GM12878 (cell line): ENCODE measurements at regions not wholly inside any gene's neighbourhood (a gene's known extent, or its start where the extent isn't known, plus 50 kb on each side); places are given as distances from the start of the nearest gene placed in this dataset.

Experiments
- BRCA1 ChIP-seq: IDR thresholded peaks from 2 replicates; pipeline ENCODE4 v1.6.1; 2011; ENCODE audit warnings: low read depth, low read length, improper control_type of control experiment
- E4F1 ChIP-seq: fragments of 450-650 bp; IDR thresholded peaks from 2 replicates; pipeline ENCODE4 v1.6.1; 2018; ENCODE audit warnings: borderline replicate concordance, mild to moderate bottlenecking; ENCODE audit not compliant: partially characterized antibody
- EZH2 ChIP-seq: IDR thresholded peaks from 2 replicates; pipeline ENCODE4 v1.6.1; 2012; ENCODE audit warnings: low read depth, mild to moderate bottlenecking, control low read depth, inconsistent platforms, low read length, borderline replicate concordance; ENCODE audit not compliant: control insufficient read depth
- NFXL1 ChIP-seq: fragments of 450-650 bp; IDR thresholded peaks from 2 replicates; pipeline ENCODE4 v1.6.1; 2017; ENCODE audit warnings: antibody characterized with exemption, mild to moderate bottlenecking, borderline replicate concordance
- NFYB ChIP-seq: IDR thresholded peaks from 2 replicates; pipeline ENCODE4 v1.6.1; 2011; ENCODE audit warnings: low read depth, mild to moderate bottlenecking, low read length, improper control_type of control experiment, moderate library complexity; ENCODE audit not compliant: insufficient read depth
- RAD21 ChIP-seq: IDR thresholded peaks from 2 replicates; pipeline ENCODE4 v1.6.1; 2011; ENCODE audit warnings: mild to moderate bottlenecking, low read depth, low read length, moderate library complexity; ENCODE audit not compliant: insufficient read depth
- SMAD1 ChIP-seq: fragments of 450-650 bp; IDR thresholded peaks from 2 replicates; pipeline ENCODE4 v1.6.1; 2018; ENCODE audit warnings: mild to moderate bottlenecking, low read depth; ENCODE audit not compliant: partially characterized antibody
- TARDBP ChIP-seq: IDR thresholded peaks from 2 replicates; pipeline ENCODE4 v1.6.1; 2016; ENCODE audit warnings: borderline replicate concordance
- TCF12 ChIP-seq: IDR thresholded peaks from 2 replicates; pipeline ENCODE4 v1.6.1; 2011; ENCODE audit warnings: low read depth, mild to moderate bottlenecking, low read length
- ZBTB40 ChIP-seq: fragments of 450-650 bp; IDR thresholded peaks from 2 replicates; pipeline ENCODE4 v1.6.1; 2016; ENCODE audit warnings: mild to moderate bottlenecking, moderate library complexity, borderline replicate concordance
- ZNF207 ChIP-seq: fragments of 450-650 bp; IDR thresholded peaks from 2 replicates; pipeline ENCODE4 v1.6.1; 2014; ENCODE audit warnings: antibody characterized with exemption, mild to moderate bottlenecking, borderline replicate concordance
- TF ChIP-seq, protein P1 (sequence below), 3 experiments: IDR thresholded peaks in 2 of 3; conservative IDR thresholded peaks in 1 of 3; 2 replicates each; pipeline ENCODE4 v1.5.1; 2011; ENCODE audit warnings: low read depth in 3 of 3, low read length in 3 of 3, mild to moderate bottlenecking in 3 of 3, control low read depth in 2 of 3, moderate library complexity in 2 of 3, inconsistent platforms in 1 of 3, mixed read lengths in 1 of 3; ENCODE audit not compliant: control insufficient read depth in 2 of 3, insufficient read depth in 1 of 3; ENCODE audit errors: extremely low read depth in 1 of 3
- TF ChIP-seq, protein P2 (sequence below): fragments of 150-350 bp; IDR thresholded peaks from 2 replicates; pipeline ENCODE4 v1.6.1; 2014; ENCODE audit warnings: mild to moderate bottlenecking, low read depth, low read length
- TF ChIP-seq, protein P3 (sequence below): IDR thresholded peaks from 2 replicates; pipeline ENCODE4 v1.6.1; 2012; ENCODE audit warnings: mild to moderate bottlenecking, low read depth, low read length

- no peak for TF ChIP-seq ZBTB40
- no peak for TF ChIP-seq TCF12
- TF ChIP-seq, protein P1, sequence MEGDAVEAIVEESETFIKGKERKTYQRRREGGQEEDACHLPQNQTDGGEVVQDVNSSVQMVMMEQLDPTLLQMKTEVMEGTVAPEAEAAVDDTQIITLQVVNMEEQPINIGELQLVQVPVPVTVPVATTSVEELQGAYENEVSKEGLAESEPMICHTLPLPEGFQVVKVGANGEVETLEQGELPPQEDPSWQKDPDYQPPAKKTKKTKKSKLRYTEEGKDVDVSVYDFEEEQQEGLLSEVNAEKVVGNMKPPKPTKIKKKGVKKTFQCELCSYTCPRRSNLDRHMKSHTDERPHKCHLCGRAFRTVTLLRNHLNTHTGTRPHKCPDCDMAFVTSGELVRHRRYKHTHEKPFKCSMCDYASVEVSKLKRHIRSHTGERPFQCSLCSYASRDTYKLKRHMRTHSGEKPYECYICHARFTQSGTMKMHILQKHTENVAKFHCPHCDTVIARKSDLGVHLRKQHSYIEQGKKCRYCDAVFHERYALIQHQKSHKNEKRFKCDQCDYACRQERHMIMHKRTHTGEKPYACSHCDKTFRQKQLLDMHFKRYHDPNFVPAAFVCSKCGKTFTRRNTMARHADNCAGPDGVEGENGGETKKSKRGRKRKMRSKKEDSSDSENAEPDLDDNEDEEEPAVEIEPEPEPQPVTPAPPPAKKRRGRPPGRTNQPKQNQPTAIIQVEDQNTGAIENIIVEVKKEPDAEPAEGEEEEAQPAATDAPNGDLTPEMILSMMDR (IDR thresholded peaks at IDR 0.05 in 2 of 3, conservative IDR thresholded peaks at IDR 0.05 in 1 of 3; ENCODE audit: control insufficient read depth in 2 of 3, extremely low read depth in 1 of 3, insufficient read depth in 1 of 3, low read depth in 3 of 3, low read length in 3 of 3) = no peak
- TF ChIP-seq TARDBP = no peak
- no peak for TF ChIP-seq E4F1
- TF ChIP-seq, protein P2, sequence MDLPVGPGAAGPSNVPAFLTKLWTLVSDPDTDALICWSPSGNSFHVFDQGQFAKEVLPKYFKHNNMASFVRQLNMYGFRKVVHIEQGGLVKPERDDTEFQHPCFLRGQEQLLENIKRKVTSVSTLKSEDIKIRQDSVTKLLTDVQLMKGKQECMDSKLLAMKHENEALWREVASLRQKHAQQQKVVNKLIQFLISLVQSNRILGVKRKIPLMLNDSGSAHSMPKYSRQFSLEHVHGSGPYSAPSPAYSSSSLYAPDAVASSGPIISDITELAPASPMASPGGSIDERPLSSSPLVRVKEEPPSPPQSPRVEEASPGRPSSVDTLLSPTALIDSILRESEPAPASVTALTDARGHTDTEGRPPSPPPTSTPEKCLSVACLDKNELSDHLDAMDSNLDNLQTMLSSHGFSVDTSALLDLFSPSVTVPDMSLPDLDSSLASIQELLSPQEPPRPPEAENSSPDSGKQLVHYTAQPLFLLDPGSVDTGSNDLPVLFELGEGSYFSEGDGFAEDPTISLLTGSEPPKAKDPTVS = no peak
- TF ChIP-seq SMAD1 = no peak
- no peak for TF ChIP-seq ZNF207
- no peak for TF ChIP-seq EZH2
- TF ChIP-seq, protein P3, sequence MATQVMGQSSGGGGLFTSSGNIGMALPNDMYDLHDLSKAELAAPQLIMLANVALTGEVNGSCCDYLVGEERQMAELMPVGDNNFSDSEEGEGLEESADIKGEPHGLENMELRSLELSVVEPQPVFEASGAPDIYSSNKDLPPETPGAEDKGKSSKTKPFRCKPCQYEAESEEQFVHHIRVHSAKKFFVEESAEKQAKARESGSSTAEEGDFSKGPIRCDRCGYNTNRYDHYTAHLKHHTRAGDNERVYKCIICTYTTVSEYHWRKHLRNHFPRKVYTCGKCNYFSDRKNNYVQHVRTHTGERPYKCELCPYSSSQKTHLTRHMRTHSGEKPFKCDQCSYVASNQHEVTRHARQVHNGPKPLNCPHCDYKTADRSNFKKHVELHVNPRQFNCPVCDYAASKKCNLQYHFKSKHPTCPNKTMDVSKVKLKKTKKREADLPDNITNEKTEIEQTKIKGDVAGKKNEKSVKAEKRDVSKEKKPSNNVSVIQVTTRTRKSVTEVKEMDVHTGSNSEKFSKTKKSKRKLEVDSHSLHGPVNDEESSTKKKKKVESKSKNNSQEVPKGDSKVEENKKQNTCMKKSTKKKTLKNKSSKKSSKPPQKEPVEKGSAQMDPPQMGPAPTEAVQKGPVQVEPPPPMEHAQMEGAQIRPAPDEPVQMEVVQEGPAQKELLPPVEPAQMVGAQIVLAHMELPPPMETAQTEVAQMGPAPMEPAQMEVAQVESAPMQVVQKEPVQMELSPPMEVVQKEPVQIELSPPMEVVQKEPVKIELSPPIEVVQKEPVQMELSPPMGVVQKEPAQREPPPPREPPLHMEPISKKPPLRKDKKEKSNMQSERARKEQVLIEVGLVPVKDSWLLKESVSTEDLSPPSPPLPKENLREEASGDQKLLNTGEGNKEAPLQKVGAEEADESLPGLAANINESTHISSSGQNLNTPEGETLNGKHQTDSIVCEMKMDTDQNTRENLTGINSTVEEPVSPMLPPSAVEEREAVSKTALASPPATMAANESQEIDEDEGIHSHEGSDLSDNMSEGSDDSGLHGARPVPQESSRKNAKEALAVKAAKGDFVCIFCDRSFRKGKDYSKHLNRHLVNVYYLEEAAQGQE = no peak
- TF ChIP-seq BRCA1 = no peak
- no peak for TF ChIP-seq NFXL1
- no peak for TF ChIP-seq RAD21
- TF ChIP-seq NFYB = no peak
Measured at GRCh38 chr2:12090072-12090471, 343.6 kb downstream of the LPIN1 start.
